HG03066 (cell line): ENCODE measurements at regions not wholly inside any gene's neighbourhood (a gene's known extent, or its start where the extent isn't known, plus 50 kb on each side); places are given as distances from the start of the nearest gene placed in this dataset.

Source experiments
- ATAC-seq: cut with Tn5 transposase; IDR thresholded peaks from one replicate; pipeline ENCODE4 v1.9.1; 2021; ENCODE audit warnings: low read depth; ENCODE audit not compliant: unreplicated experiment

GRCh38 chr14:39755269-39755878 is 323.1 kb upstream of the FBXO33 start:
- peak; percentile 82 for ATAC-seq

- no peak for ATAC-seq
These were observed 308.2 kb upstream of the FBXO33 start for GRCh38 chr14:39740454-39740853.

- ATAC-seq = no peak
These were observed 307.6 kb upstream of the FBXO33 start for GRCh38 chr14:39739796-39740195.

GRCh38 chr14:39734306-39734705 is 302.1 kb upstream of the FBXO33 start:
- no peak for ATAC-seq

GRCh38 chr14:39733741-39734140 is 301.5 kb upstream of the FBXO33 start:
- ATAC-seq = no peak

GRCh38 chr14:39731912-39732311 is 299.7 kb upstream of the FBXO33 start:
- ATAC-seq = no peak

- no peak for ATAC-seq
These were observed 294.3 kb upstream of the FBXO33 start for GRCh38 chr14:39726563-39726962.

GRCh38 chr14:39722547-39723273 is 290.5 kb upstream of the FBXO33 start:
- no peak for ATAC-seq

- ATAC-seq = no peak
These were observed 284.8 kb upstream of the FBXO33 start for GRCh38 chr14:39716987-39717570.

- no peak for ATAC-seq
These were observed 280.2 kb upstream of the FBXO33 start for GRCh38 chr14:39712293-39712999.

- ATAC-seq = no peak
These were observed 272.4 kb upstream of the FBXO33 start for GRCh38 chr14:39704594-39704993.

- ATAC-seq = no peak
These were observed 262.1 kb upstream of the FBXO33 start for GRCh38 chr14:39694341-39694740.

GRCh38 chr14:39683691-39684260 is 251.5 kb upstream of the FBXO33 start:
- ATAC-seq = no peak

- no peak for ATAC-seq
These were observed 250.3 kb upstream of the FBXO33 start for GRCh38 chr14:39682582-39682981.

- no peak for ATAC-seq
These were observed 249.7 kb upstream of the FBXO33 start for GRCh38 chr14:39681782-39682399.

- ATAC-seq = peak; percentile 87
These were observed 248.5 kb upstream of the FBXO33 start for GRCh38 chr14:39680777-39681176.

- no peak for ATAC-seq
These were observed 241.5 kb upstream of the FBXO33 start for GRCh38 chr14:39673734-39674133.

- no peak for ATAC-seq
These were observed 241.1 kb upstream of the FBXO33 start for GRCh38 chr14:39673270-39673711.

GRCh38 chr14:39668449-39668848 is 236.2 kb upstream of the FBXO33 start:
- ATAC-seq = no peak

GRCh38 chr14:39666386-39666785 is 234.2 kb upstream of the FBXO33 start:
- ATAC-seq = no peak
